Stimulated activated CD4-positive, alpha-beta T cell treated with anti-CD3 and anti-CD28 coated beads, Interleukin-12 subunit alpha, Interleukin-12 subunit beta, amount 100 ng/mL, for 48 hours (primary cell): ENCODE measurements at regions not wholly inside any gene's neighbourhood (a gene's known extent, or its start where the extent isn't known, plus 50 kb on each side); places are given as distances from the start of the nearest gene placed in this dataset.
"Not testable (repeated sequence)": the region's sequence is repeated elsewhere in the genome, so short reads cannot be mapped to it uniquely, and the experiment has no call there.

ENCODE experiments used
- DNase-seq, 3 donors: peaks; one replicate each; pipeline ENCODE4 v3.0.0-alpha.2; 2020; ENCODE audit warnings: low read depth in 2 of 3, low spot score in 1 of 3

GRCh38 chr10:23643111-23643780, 204.4 kb downstream of the OTUD1 start:
- DNase-seq = no peak

GRCh38 chr10:23648618-23649017, 209.7 kb downstream of the OTUD1 start:
- DNase-seq = no peak

DNA sequence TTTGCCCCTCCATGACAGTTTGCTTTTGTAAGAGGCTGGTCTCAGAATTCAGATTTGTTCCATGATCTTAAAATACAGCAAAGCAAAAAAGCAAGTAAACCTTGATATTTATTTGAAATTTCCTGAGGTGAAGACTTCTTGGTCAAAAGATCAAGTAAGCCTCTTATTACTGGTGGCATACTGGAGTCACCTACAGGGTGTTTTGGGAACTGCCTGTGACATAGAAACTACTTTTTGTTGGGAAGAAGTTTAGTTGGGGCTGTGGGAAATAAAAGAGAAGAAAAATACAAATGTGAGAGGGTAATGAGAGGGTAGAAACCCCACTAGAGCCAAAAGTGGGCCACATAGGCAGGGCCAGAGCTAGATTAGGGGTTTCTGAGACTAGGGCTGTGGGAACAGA, 217.9 kb downstream of the OTUD1 start:
- DNase-seq = peak in 1 of 3 donors; percentile 2

DNA sequence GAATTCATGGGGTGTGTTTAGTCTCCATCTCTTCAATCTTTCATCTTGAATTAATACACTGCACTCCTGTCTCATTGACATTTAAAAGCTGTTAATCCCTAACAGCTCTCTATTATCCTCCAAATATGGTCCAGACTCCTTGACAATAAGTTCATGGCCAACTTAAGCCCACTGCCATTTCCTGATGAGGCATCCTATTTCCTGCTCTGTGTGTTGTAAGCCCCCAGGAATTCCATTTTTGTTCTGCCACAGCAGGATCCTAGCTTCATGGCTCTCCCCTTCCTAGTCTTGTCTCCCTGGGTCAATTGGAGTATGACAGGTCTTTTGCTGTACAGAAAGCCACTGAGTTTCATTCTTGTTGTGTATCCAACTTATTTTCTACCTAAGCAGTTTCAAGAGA, 218.8 kb downstream of the OTUD1 start:
- no peak for DNase-seq

GRCh38 chr10:23671866-23672265, 233.0 kb downstream of the OTUD1 start:
- not testable (repeated sequence) for DNase-seq

GRCh38 chr10:23675585-23675984, 236.7 kb downstream of the OTUD1 start:
- DNase-seq = no peak

- no peak for DNase-seq
These were observed 237.4 kb downstream of the OTUD1 start for GRCh38 chr10:23676296-23676695.

DNA sequence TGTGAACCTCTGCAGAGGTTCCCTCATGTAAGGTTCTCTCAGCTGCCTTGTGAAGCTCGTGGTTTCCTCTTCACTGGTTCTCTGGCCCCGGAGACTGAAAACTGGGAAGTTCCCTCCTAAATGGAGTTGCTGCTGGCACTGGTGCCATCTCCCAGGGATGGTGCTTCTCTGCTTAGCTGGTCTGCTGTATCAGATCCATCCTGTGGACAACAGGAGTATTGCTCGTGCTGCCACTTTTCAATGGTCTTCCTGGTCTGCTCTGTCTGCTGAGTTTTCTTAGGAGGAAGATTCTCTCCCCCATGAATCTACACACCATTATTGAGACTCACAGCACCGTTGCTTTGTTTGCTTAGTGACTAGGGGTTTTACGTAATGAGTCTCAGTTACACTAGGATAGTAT, 247.8 kb downstream of the OTUD1 start:
- DNase-seq = no peak

DNA sequence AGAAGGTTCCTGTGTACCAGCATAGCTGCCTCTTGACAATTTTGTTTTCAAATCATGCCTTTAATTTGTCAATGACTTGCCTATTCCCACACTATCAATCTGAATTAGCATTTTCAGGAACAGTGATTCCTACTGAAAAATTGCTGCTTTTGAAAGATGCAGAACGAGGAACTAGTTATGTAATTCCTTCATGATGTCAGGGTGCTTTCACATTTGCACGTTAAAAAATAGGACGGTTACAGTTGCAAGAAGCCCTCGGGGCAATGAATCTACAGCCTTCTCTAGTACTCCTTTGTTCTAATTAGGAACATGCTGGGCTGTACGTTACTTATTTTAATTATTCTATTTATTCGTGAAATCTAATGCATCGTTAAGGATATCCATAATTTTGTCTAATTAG, 253.9 kb downstream of the OTUD1 start:
- DNase-seq = no peak

- no peak for DNase-seq
These were observed 254.6 kb downstream of the OTUD1 start for GRCh38 chr10:23693501-23693901.

DNA sequence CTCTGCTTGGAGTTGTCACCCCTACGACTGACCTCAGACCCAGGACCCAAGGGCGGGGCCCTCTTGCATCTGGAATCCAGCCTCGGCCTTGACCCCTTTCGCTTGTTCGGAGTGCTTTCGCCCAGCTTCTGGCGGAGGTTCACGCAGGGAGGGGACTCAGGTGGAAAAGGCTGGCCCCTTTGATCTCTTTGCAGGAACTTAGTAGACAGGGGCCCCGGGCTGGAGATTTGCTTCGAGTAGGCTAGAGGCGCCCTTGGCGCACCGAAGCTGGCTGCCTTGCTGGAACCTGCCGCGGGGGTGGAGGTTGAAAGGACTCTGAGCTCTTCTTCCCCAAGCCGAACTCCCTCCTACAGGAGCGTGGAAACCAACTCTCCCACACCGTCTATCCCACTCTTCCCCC, 255.1 kb downstream of the OTUD1 start:
- no peak for DNase-seq

- no peak for DNase-seq
These were observed 255.6 kb downstream of the OTUD1 start for GRCh38 chr10:23694446-23694920.

DNA sequence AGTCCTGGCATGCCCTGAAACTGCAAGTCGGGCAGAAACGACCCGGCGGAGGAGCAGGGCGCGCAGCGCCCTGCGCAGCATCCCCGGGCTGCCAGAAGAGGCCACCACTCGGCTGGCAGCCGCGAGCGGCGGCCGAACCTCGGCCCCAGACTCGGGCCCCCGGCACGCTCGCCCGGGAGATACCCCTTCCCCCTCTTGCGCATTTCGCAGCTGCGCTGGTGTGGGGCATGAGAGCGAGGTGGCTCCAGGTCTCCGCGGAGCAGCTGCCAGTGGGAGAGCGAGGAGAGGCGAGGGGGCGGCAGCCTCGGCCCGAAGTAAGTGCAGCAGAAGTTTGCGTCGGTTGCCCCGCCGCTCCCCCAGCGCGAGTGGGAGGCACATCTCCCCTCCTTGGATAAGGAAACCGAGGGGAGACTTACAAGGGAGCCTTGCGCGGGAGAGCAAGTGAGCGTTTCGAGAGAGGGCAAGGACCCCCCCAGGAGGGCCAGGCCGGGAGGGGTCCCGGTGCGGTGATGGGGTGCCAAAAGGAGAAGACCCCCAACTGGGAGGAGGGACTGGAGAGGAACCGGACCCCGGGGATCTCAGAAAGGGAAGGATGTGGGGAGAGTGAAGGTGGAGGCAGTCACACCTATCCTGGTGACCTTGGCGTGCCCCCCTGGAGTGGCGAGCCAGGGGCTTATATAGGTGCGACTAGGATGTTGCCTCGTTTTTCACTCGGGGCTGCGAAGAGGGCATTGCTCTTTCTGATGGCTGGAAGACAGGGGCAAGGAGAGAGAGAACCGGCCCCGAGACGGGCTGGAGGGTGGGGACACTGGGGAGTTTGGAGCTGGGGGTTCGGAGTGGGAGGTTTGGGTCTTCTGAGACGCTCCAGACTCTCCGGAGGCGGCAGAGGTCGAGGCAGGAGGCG, 256.3 kb downstream of the OTUD1 start:
- DNase-seq = no peak

DNA sequence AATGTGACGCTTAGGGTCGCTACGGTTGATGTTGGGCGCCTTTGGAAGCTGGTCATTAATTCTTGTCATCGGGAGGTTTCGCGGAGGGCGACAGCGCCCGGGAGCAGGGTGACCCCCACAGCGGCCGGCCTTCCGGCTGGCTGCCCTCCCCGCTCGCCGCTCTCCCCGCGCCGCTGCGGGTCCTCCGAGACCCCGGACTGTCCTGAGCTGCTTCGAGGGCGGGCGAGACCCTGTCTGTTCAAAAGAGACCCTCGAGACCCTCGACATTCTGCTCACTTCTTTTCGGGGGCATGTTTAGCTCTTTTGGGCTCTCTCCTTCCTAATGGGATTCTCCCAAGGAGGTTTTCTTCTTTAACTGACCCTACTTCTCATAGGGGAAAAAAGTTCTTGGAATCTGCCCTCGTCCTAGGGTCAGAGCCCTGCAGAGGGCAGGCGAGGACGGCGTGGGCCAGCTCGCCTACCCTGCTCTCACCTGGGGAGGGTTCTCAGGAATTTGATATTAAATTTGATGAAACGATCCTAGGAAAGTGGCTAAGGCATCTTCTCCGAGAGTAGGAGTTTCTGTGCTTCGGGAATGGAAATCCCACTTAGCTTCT, 257.0 kb downstream of the OTUD1 start:
- DNase-seq = no peak

- no peak for DNase-seq
These were observed 257.6 kb downstream of the OTUD1 start for GRCh38 chr10:23696476-23696875.

- peak; percentile 17 to 49 (median 41) for DNase-seq
These were observed 264.1 kb downstream of the OTUD1 start for GRCh38 chr10:23702977-23703414.

DNA sequence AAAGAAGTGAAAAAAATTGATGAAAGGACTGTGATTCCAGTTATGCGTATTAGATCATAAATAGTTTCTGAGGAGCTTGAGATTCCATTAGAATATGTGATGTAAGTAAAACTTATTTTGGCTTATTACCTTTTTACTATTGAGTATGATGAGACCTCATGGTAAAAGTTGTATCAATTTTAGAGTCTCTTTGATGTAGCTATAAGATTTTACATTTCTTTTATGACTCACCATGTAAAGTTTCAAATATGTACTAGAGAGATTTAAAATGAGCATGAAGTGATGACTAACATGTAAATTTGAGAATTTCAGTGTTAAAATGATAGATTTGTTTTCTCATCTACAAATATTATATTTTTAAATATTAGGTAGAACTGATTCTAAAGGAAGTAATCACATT, 276.5 kb downstream of the OTUD1 start:
- no peak for DNase-seq

DNA sequence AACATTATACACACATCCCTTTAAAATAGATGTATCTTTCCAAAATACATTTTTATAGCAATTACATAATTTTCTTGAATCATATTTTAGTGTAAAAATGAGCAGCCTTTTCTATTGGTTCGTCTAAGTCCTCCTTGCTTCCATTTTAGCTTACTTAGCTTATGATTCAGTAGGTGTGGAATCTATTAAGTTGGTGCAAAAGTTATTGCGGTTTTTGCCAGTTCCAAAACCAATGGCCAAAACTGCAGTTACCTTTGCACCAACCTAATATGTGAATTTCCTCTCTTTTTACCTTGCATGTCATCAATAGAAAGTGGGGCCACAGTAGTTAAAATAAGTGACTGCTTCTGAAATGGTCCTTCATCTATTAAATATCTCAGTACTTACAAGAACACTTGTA, 279.0 kb downstream of the OTUD1 start:
- no peak for DNase-seq

- no peak for DNase-seq
These were observed 280.1 kb downstream of the OTUD1 start for GRCh38 chr10:23718946-23719345.

- no peak for DNase-seq
These were observed 284.9 kb downstream of the OTUD1 start for GRCh38 chr10:23723796-23724195.

- DNase-seq = no peak
These were observed 286.7 kb downstream of the OTUD1 start for GRCh38 chr10:23725548-23725947.

DNA sequence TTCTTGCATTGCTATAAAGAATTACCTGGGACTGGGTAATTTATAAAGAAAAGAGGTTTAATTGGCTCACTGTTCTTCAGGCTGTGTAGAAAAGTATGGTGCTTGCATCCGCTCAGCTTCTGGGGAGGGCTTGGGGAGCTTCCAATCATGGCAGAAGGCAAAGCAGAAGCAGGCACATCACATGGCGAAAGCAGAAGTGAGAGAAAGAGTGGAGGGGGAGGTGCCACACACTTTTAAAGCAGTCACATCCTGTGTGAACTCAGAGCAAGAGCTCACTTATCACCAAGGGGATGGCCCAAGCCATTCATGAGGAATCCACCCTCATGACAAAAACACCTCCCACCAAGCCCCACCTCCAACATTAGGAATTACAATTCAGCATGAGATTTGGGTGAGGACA, 303.5 kb downstream of the OTUD1 start:
- no peak for DNase-seq
